HCT116 (cell line): ENCODE measurements at regions not wholly inside any gene's neighbourhood (a gene's known extent, or its start where the extent isn't known, plus 50 kb on each side); places are given as distances from the start of the nearest gene placed in this dataset.

Experiments used
- ATAC-seq: fragments of 200-7000 bp; cut with Tn5 transposase; 2 replicates; pipeline ENCODE4 v1.9.1; 2020; ENCODE audit warnings: mild to moderate bottlenecking, moderate library complexity
- BruUV-seq: library from RNA; stranded (reverse); fragments of 400-500 nt; replicated peaks from 2 replicates; lab custom pipeline; 2021; lab: Mats Ljungman, UMichigan
- CTCF ChIA-PET: fragments of 300-600 bp; sonication (Branson Sonifier 250); formaldehyde crosslinking; loops from one replicate; lab custom pipeline; 2021; ENCODE audit warnings: antibody characterized with exemption; lab: Charles Lee
- POLR2A ChIA-PET: fragments of 300-600, 350-600 bp; sonication (Branson Sonifier 250); formaldehyde crosslinking; loops from one replicate; lab custom pipeline; 2021; ENCODE audit warnings: antibody characterized with exemption; lab: Charles Lee
- RAD21 ChIA-PET, 2 experiments: fragments of 300-600 bp; sonication (Branson Sonifier 250); formaldehyde crosslinking; loops; one replicate each; lab custom pipeline; 2023; ENCODE audit warnings: low total read pairs in 2 of 2; ENCODE audit not compliant: uncharacterized antibody in 2 of 2, unreplicated experiment in 2 of 2, low non-redundant PET in 1 of 2; lab: Charles Lee
- DNase-seq: peaks from one replicate; pipeline ENCODE4 v3.0.0-alpha.2; 2010; ENCODE audit warnings: low read depth, low spot score
- H2AFZ ChIP-seq: fragments of 200-600 bp; shearing (Covaris generic), sonication (generic); 2 replicates; pipeline ENCODE4 v1.6.1; 2017; ENCODE audit warnings: low read depth, mixed run types, mixed read lengths, antibody characterized with exemption, low read length; ENCODE audit not compliant: poor library complexity, severe bottlenecking
- H3K27ac ChIP-seq: 2 replicates; pipeline ENCODE4 v1.5.1; 2012; ENCODE audit warnings: low read depth, low read length
- H3K27me3 ChIP-seq: fragments of 200-600 bp; sonication (generic); 2 replicates; pipeline ENCODE4 v1.6.1; 2016; ENCODE audit warnings: mixed run types, low read length, mixed read lengths; ENCODE audit not compliant: insufficient read depth
- H3K36me3 ChIP-seq, 2 experiments: fragments of 200-500 bp in 1 of 2; fragments of 200-600 bp in 1 of 2; sonication (Bioruptor generic) in 1 of 2; sonication (generic) in 1 of 2; 2 replicates each; pipeline versions ENCODE4 v1.5.1 to v1.6.1; 2014 to 2016; ENCODE audit warnings: low read length in 2 of 2, inconsistent platforms in 1 of 2, mixed read lengths in 1 of 2, mixed run types in 1 of 2; ENCODE audit not compliant: insufficient read depth in 2 of 2, control insufficient read depth in 1 of 2
- H3K4me1 ChIP-seq, 2 experiments: fragments of 200-600 bp in 1 of 2; sonication (generic) in 1 of 2; 2 replicates each; pipeline versions ENCODE4 v1.5.1 to v1.6.1; 2012 to 2017; ENCODE audit warnings: low read length in 2 of 2, inconsistent platforms in 1 of 2, mild to moderate bottlenecking in 1 of 2, mixed read lengths in 1 of 2, mixed run types in 1 of 2, moderate library complexity in 1 of 2; ENCODE audit not compliant: insufficient read depth in 2 of 2, control insufficient read depth in 1 of 2
- H3K4me2 ChIP-seq: fragments of 200-600 bp; sonication (generic); 2 replicates; pipeline ENCODE4 v1.6.1; 2017; ENCODE audit warnings: mixed run types, low read length, mixed read lengths
- H3K4me3 ChIP-seq, 2 experiments: fragments of 200-600 bp in 1 of 2; sonication (generic) in 1 of 2; replicated peaks in 1 of 2; 2 replicates each; pipeline ENCODE4 v1.5.1; 2011 to 2016; ENCODE audit warnings: low read length in 2 of 2, control low read depth in 1 of 2, low read depth in 1 of 2, mild to moderate bottlenecking in 1 of 2, mixed read lengths in 1 of 2, mixed run types in 1 of 2
- H3K79me2 ChIP-seq: fragments of 200-600 bp; sonication (generic); 2 replicates; pipeline ENCODE4 v1.6.1; 2017; ENCODE audit warnings: mild to moderate bottlenecking, mixed run types, low read length, moderate library complexity, mixed read lengths; ENCODE audit not compliant: insufficient read depth
- H3K9ac ChIP-seq: fragments of 200-600 bp; sonication (generic); 2 replicates; pipeline ENCODE4 v1.6.1; 2016; ENCODE audit warnings: low read length, mixed read lengths
- H3K9me2 ChIP-seq: fragments of 200-600 bp; sonication (generic), shearing (Covaris generic); 2 replicates; pipeline ENCODE4 v1.6.1; 2017; ENCODE audit warnings: mixed run types, mild to moderate bottlenecking, moderate library complexity; ENCODE audit not compliant: insufficient read depth
- H3K9me3 ChIP-seq, 2 experiments: fragments of 200-500 bp in 1 of 2; fragments of 200-600 bp in 1 of 2; sonication (Bioruptor generic) in 1 of 2; sonication (generic) in 1 of 2; 2 replicates each; pipeline ENCODE4 v1.6.1; 2014 to 2017; ENCODE audit warnings: low read length in 2 of 2, mixed read lengths in 2 of 2, inconsistent platforms in 1 of 2, low read depth in 1 of 2, mild to moderate bottlenecking in 1 of 2, mixed run types in 1 of 2, moderate library complexity in 1 of 2; ENCODE audit not compliant: control insufficient read depth in 1 of 2, insufficient read depth in 1 of 2
- H4K20me1 ChIP-seq: fragments of 200-600 bp; sonication (generic), shearing (Covaris generic); 2 replicates; pipeline ENCODE4 v1.6.1; 2017; ENCODE audit warnings: mixed run types, mild to moderate bottlenecking, moderate library complexity; ENCODE audit not compliant: insufficient read depth
- CBX3 ChIP-seq: IDR thresholded peaks from 2 replicates; pipeline ENCODE4 v1.6.1; 2012; ENCODE audit warnings: low read depth
- CTCF ChIP-seq, 3 experiments: fragments of 200-600 bp in 1 of 3; sonication (generic) in 1 of 3; IDR thresholded peaks in 2 of 3; conservative IDR thresholded peaks in 1 of 3; 2 replicates each; pipeline ENCODE4 v1.5.1; 2012 to 2017; ENCODE audit warnings: low read depth in 2 of 3, low read length in 2 of 3, antibody characterized with exemption in 1 of 3, borderline replicate concordance in 1 of 3, control low read depth in 1 of 3, mild to moderate bottlenecking in 1 of 3, mixed read lengths in 1 of 3, mixed run types in 1 of 3, moderate library complexity in 1 of 3; ENCODE audit not compliant: insufficient read depth in 1 of 3
- EZH2 ChIP-seq: fragments of 200-600 bp; sonication (generic); IDR thresholded peaks from 2 replicates; pipeline ENCODE4 v1.6.1; 2017; ENCODE audit warnings: antibody characterized with exemption, mixed run types
- TCF7L2 ChIP-seq: IDR thresholded peaks from 2 replicates; pipeline ENCODE4 v1.7.0; 2011; ENCODE audit warnings: borderline replicate concordance, inconsistent platforms; ENCODE audit not compliant: insufficient read depth, insufficient read length; ENCODE audit errors: extremely low read depth
- YY1 ChIP-seq: IDR thresholded peaks from 2 replicates; pipeline ENCODE4 v1.6.1; 2011; ENCODE audit warnings: low read length, low read depth, moderate library complexity, mild to moderate bottlenecking; ENCODE audit not compliant: insufficient replicate concordance; ENCODE audit errors: extremely low read depth
- ZNF274 ChIP-seq: fragments of 200-500 bp; sonication (Bioruptor generic); IDR thresholded peaks from 2 replicates; pipeline ENCODE4 v1.6.1; 2014; ENCODE audit warnings: mild to moderate bottlenecking, low read depth, low read length, inconsistent platforms
- intact Hi-C: fragments of 100-400 bp; cut with micrococcal nuclease; formaldehyde crosslinking; loops from 2 replicates; pipeline ENCODE4 v1.10.0; 2022

- TF ChIP-seq YY1 = no peak
- no peak for TF ChIP-seq CTCF (IDR thresholded peaks at IDR 0.05 in 2 of 3, conservative IDR thresholded peaks at IDR 0.05 in 1 of 3; ENCODE audit: borderline replicate concordance in 1 of 3, insufficient read depth in 1 of 3, low read depth in 2 of 3, low read length in 2 of 3)
- no peak for TF ChIP-seq EZH2
- TF ChIP-seq ZNF274 = no peak
These were observed 71.1 kb upstream of the PDZRN3 start (continued) for GRCh38 chr3:73695841-73696240.

- Histone ChIP-seq H3K4me2 (no peak overlapping the region), H3K9ac (no peak overlapping the region), H3K9me2 (no peaks in the 10 kb centered on the region), H2AFZ (no peak overlapping the region), H3K4me3 (no peak overlapping the region), H3K27me3 (no peaks in the 10 kb centered on the region), H3K36me3 (no peaks in the 10 kb centered on the region), H3K27ac (no peak overlapping the region), H4K20me1 (no peaks in the 10 kb centered on the region), H3K9me3 (peaks cover 4 to 18% of the 10 kb centered on the region in 2 experiments; a peak in 2 of 4 replicates), H3K79me2 (no peaks in the 10 kb centered on the region), H3K4me1 (no peaks in the 10 kb centered on the region)
- DNase-seq (no peak), ATAC-seq (no peak)
- intact Hi-C loops = no loop called here
- ChIA-PET RAD21 (no interaction called here), CTCF (no interaction called here), POLR2A (no interaction called here)
- TF ChIP-seq CTCF (IDR thresholded peaks at IDR 0.05 in 2 of 3, conservative IDR thresholded peaks at IDR 0.05 in 1 of 3; ENCODE audit: borderline replicate concordance in 1 of 3, insufficient read depth in 1 of 3, low read depth in 2 of 3, low read length in 2 of 3) (no peak), TCF7L2 (no peak), CBX3 (no peak)
- no TSS peak for BruUV-seq
These were observed 70.4 kb upstream of the PDZRN3 start for GRCh38 chr3:73694983-73695757.
